ENCODE measurements at regions not wholly inside any gene's neighbourhood (a gene's known extent, or its start where the extent isn't known, plus 50 kb on each side); places are given as distances from the start of the nearest gene placed in this dataset.
A peak's percentile ranks its signal among the peaks of the same experiment; 100 is the strongest.

- no peak for ATAC-seq
Observed at GRCh38 chr3:127114337-127115070, 78.4 kb upstream of the PRR23E start.

DNA sequence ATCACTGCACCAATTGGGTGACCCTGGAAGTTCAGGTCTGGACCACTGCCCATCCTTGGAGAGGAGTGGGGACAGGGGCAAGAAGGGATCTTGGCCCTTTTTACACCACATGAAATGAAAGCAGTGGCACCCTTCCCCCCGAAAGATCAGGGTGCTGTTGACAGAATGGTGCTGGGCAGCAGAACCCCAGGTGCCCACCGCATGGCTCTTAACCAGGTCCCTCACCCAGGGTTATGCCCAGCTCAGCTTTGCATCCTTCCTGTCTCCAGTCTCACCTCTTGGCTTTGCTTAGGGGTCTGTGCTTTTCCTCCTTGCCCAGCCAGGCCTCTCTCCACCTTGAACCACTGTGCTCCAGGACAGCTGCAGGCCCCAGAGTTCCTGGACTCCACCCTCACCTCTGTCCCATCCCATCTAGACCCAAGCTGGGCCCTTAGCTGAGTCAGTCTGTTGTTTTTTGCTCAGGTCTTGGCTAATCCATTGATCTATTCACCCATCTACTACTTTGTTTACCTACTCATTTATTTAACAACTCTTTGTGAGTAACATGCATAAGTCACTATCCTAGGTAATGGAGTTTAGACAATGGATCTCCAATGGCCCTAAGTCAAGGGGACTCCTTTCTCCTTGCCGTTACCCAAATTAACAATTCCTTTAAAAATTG lies 77.1 kb upstream of the PRR23E start:
- peaks cover 14% of the 10 kb centered on the region for H3K9me3 ChIP-seq
- ATAC-seq, result no peak
- no peak overlapping the region for H3K4me3 ChIP-seq
- H3K36me3 ChIP-seq, result no peaks in the 10 kb centered on the region
- H3K4me1 ChIP-seq, result no peaks in the 10 kb centered on the region
- no peak for DNase-seq
- no peak overlapping the region for H3K27ac ChIP-seq
- intact Hi-C loops (cut with DNase I), result no loop called here
- TF ChIP-seq CTCF (IDR thresholded peaks at IDR 0.05), result no peak
- no peaks in the 10 kb centered on the region for H3K27me3 ChIP-seq

More at GRCh38 chr3:127114337-127115070, 78.4 kb upstream of the PRR23E start:
- Histone ChIP-seq H3K27ac (no peak overlapping the region), H3K36me3 (no peaks in the 10 kb centered on the region), H3K4me1 (no peaks in the 10 kb centered on the region), H3K9me3 (peaks cover 14% of the 10 kb centered on the region), H3K4me3 (no peak overlapping the region), H3K27me3 (no peaks in the 10 kb centered on the region)
- intact Hi-C loops (cut with DNase I), result no loop called here
- no peak for TF ChIP-seq CTCF (IDR thresholded peaks at IDR 0.05)
- no peak for DNase-seq

DNA sequence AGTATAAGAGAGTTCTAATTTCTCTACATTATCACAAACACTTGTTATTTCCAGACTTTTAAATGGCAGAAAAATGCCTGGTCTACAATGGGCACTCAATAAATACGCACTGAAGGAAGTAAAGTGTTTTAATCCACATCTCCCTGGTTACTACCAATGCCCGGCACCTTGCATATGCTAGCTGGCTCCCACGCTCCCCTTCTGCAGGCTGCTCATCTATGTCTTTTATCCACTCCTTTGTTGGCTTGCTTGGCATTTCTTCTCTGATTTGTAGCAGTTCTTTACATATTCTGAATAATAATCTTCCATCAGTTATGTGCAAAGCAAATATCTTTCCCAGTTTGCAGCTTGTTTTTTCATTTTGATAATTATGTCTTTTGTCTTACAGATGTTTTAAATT lies 74.6 kb upstream of the PRR23E start:
- Histone ChIP-seq H3K36me3 (no peaks in the 10 kb centered on the region), H3K27ac (no peak overlapping the region), H3K4me1 (no peaks in the 10 kb centered on the region), H3K4me3 (no peak overlapping the region), H3K9me3 (no peaks in the 10 kb centered on the region), H3K27me3 (no peaks in the 10 kb centered on the region)
- DNase-seq (no peak), ATAC-seq (no peak)
- intact Hi-C loops (cut with DNase I), result no loop called here
- TF ChIP-seq CTCF (IDR thresholded peaks at IDR 0.05), result no peak

DNA sequence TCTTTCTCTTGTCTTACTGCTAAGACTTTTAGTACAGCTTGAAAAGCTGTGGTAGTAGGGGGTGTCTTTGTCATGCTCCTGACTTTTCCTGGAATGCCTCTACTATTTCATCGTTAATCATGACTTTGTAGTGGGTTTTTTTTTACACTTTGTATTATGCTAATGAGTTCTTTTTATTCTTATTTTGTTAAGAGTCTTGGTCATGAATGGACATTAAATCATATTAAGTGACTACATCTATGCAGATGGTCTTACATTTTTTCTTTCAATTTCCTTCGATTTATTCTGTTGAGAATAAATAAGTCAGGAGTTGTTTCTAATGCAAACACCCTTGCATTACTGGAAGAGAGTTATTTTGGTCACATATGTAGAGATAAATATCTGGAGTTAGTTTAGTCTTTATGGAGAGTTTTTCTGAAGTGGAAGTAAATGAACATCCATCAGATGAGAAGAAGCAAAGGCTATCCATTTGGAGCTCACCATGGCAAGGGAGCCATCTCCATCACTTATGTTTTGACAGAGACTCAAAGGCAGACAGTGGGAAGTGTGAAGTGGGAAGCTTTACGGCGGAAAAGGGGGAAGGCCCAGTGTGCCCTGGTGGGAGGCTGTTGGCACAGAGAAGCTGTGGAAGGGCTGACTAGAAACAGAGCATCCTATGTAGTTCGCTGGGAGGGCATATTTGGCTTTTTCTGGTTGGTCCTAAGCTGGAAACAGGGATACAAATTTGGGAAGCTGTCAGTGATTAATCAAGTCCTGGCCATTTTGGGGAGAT lies 73.1 kb upstream of the PRR23E start:
- no peaks in the 10 kb centered on the region for H3K9me3 ChIP-seq
- intact Hi-C loops (cut with DNase I), result no loop called here
- no peaks in the 10 kb centered on the region for H3K36me3 ChIP-seq
- H3K4me1 ChIP-seq, result no peaks in the 10 kb centered on the region
- ATAC-seq (no peak), DNase-seq (no peak)
- H3K27me3 ChIP-seq, result no peaks in the 10 kb centered on the region
- no peak overlapping the region for H3K4me3 ChIP-seq
- no peak for TF ChIP-seq CTCF (IDR thresholded peaks at IDR 0.05)
- no peak overlapping the region for H3K27ac ChIP-seq

- ATAC-seq (no peak), DNase-seq (peak; percentile 37)
- intact Hi-C loops (cut with DNase I), result no loop called here
- no peak for TF ChIP-seq CTCF (IDR thresholded peaks at IDR 0.05)
- Histone ChIP-seq H3K9me3 (no peaks in the 10 kb centered on the region), H3K4me1 (no peaks in the 10 kb centered on the region), H3K4me3 (no peak overlapping the region), H3K36me3 (no peaks in the 10 kb centered on the region), H3K27ac (no peak overlapping the region), H3K27me3 (no peaks in the 10 kb centered on the region)
Observed at GRCh38 chr3:127120851-127121647, 71.9 kb upstream of the PRR23E start.
